HepG2 (cell line): ENCODE measurements at regions not wholly inside any gene's neighbourhood (a gene's known extent, or its start where the extent isn't known, plus 50 kb on each side); places are given as distances from the start of the nearest gene placed in this dataset.

Source experiments
- ATAC-seq: fragments of 200-7000 bp; cut with Tn5 transposase; 3 replicates; pipeline ENCODE4 v1.9.1; 2020; ENCODE audit warnings: mild to moderate bottlenecking, moderate library complexity
- BruUV-seq: library from RNA; stranded (reverse); fragments of 400-500 nt; replicated peaks from 2 replicates; lab custom pipeline; 2021; lab: Mats Ljungman, UMichigan
- CTCF ChIA-PET: fragments of 300-600 bp; formaldehyde crosslinking; extraction: SDS; loops from one replicate; lab custom pipeline; 2021; ENCODE audit warnings: low total read pairs, inconsistent platforms, low intra/inter-chr PET ratio; lab: Yijun Ruan, JAX
- POLR2A ChIA-PET: fragments of 350-600 bp; sonication (Branson Sonifier 250); formaldehyde crosslinking; loops from one replicate; lab custom pipeline; 2020; ENCODE audit warnings: antibody characterized with exemption, inconsistent platforms; lab: Yijun Ruan, JAX
- DNase-seq: peaks from one replicate; pipeline ENCODE4 v3.0.0-alpha.2; 2015; ENCODE audit warnings: low spot score
- FAIRE-seq: peaks from 3 replicates; lab custom pipeline; 2011; peaks lifted over from hg19 to GRCh38; lab: Jason Lieb, UNC
- H2AFZ ChIP-seq: one replicate; pipeline ENCODE4 v1.6.1; 2011; ENCODE audit warnings: low read length, inconsistent platforms
- H3K27ac ChIP-seq: fragments of 300-600 bp; 3 replicates; pipeline ENCODE4 v1.8.0; 2011; ENCODE audit warnings: mixed run types, mild to moderate bottlenecking, mixed read lengths, low read length, inconsistent platforms; ENCODE audit not compliant: insufficient read depth; ENCODE audit errors: extremely low read length
- H3K27me3 ChIP-seq, 2 experiments: fragments of 200-600 bp in 1 of 2; 2 replicates in 1 of 2; 3 replicates in 1 of 2; pipeline versions ENCODE4 v1.6.0 to v1.8.0; 2011; ENCODE audit warnings: low read length in 2 of 2, mild to moderate bottlenecking in 2 of 2, moderate library complexity in 2 of 2, inconsistent platforms in 1 of 2; ENCODE audit not compliant: insufficient read depth in 2 of 2, control insufficient read depth in 1 of 2
- H3K36me3 ChIP-seq, 2 experiments: fragments of 200-600 bp in 1 of 2; replicated peaks in 1 of 2; 2 replicates in 1 of 2; 3 replicates in 1 of 2; pipeline versions ENCODE4 v1.5.1 to v1.8.0; 2011; ENCODE audit warnings: low read length in 2 of 2, inconsistent platforms in 1 of 2; ENCODE audit not compliant: insufficient read depth in 2 of 2, control insufficient read depth in 1 of 2
- H3K4me1 ChIP-seq: 2 replicates; pipeline ENCODE4 v1.5.1; 2012; ENCODE audit warnings: low read length, inconsistent platforms; ENCODE audit not compliant: insufficient read depth
- H3K4me2 ChIP-seq: 2 replicates; pipeline ENCODE4 v1.6.0; 2011; ENCODE audit warnings: low read depth, low read length, inconsistent platforms
- H3K4me3 ChIP-seq, 3 experiments: fragments of 200-600 bp in 1 of 3; sonication (generic), shearing (Covaris generic) in 1 of 3; replicated peaks in 1 of 3; 2 replicates each; pipeline ENCODE4 v1.5.1; 2011 to 2016; ENCODE audit warnings: low read length in 3 of 3, inconsistent platforms in 2 of 3, low read depth in 2 of 3, mild to moderate bottlenecking in 2 of 3, control low read depth in 1 of 3, mixed read lengths in 1 of 3; ENCODE audit not compliant: insufficient read depth in 1 of 3
- H3K79me2 ChIP-seq: one replicate; pipeline ENCODE4 v1.6.1; 2011; ENCODE audit warnings: low read length, inconsistent platforms; ENCODE audit not compliant: insufficient read depth
- H3K9ac ChIP-seq: 2 replicates; pipeline ENCODE4 v1.6.0; 2011; ENCODE audit warnings: mild to moderate bottlenecking, low read depth, low read length, inconsistent platforms; ENCODE audit not compliant: insufficient read depth
- H3K9me3 ChIP-seq: 2 replicates; pipeline ENCODE4 v1.5.1; 2012; ENCODE audit warnings: mild to moderate bottlenecking, low read length
- H4K20me1 ChIP-seq: 2 replicates; pipeline ENCODE4 v1.6.0; 2011; ENCODE audit warnings: inconsistent platforms, mild to moderate bottlenecking, low read length, moderate library complexity; ENCODE audit not compliant: insufficient read depth
- BRD4 ChIP-seq: sonication (generic); formaldehyde crosslinking; IDR thresholded peaks from 2 replicates; pipeline ENCODE4 v1.4.0; 2020; ENCODE audit warnings: missing genetic modification reagents
- NFE2L2 ChIP-seq: fragments of 150-350 bp; IDR thresholded peaks from 2 replicates; pipeline ENCODE4 v1.6.1; 2014; ENCODE audit warnings: low read length
- NKX3-1 ChIP-seq: sonication (generic); formaldehyde crosslinking; IDR thresholded peaks from 2 replicates; pipeline ENCODE4 v1.5.0; 2020; ENCODE audit warnings: missing genetic modification reagents
- POLR2AphosphoS5 ChIP-seq: IDR thresholded peaks from 2 replicates; pipeline ENCODE4 v1.6.1; 2012; ENCODE audit warnings: low read depth, low read length
- ZMAT3 ChIP-seq: sonication (generic); formaldehyde crosslinking; conservative IDR thresholded peaks from 2 replicates; pipeline ENCODE4 v1.7.0; 2021; ENCODE audit warnings: missing genetic modification reagents
- ZNF12 ChIP-seq: sonication (generic); formaldehyde crosslinking; IDR thresholded peaks from 2 replicates; pipeline ENCODE4 v1.5.0; 2020; ENCODE audit warnings: missing genetic modification reagents
- ZNF256 ChIP-seq: sonication (generic); formaldehyde crosslinking; conservative IDR thresholded peaks from 2 replicates; pipeline ENCODE4 v1.4.0; 2020; ENCODE audit warnings: missing genetic modification reagents
- ZNF333 ChIP-seq: sonication (generic); formaldehyde crosslinking; IDR thresholded peaks from 2 replicates; pipeline ENCODE4 v1.4.0; 2020; ENCODE audit warnings: mild to moderate bottlenecking, missing genetic modification reagents, borderline replicate concordance
- ZNF33A ChIP-seq: sonication (generic); formaldehyde crosslinking; IDR thresholded peaks from 2 replicates; pipeline ENCODE4 v1.5.1; 2020; ENCODE audit warnings: missing genetic modification reagents, mild to moderate bottlenecking, moderate library complexity, borderline replicate concordance
- ZNF407 ChIP-seq: sonication (generic); formaldehyde crosslinking; IDR thresholded peaks from one replicate; pipeline ENCODE4 v1.5.1; 2020; ENCODE audit warnings: mild to moderate bottlenecking, missing genetic modification reagents; ENCODE audit errors: not compliant biosample characterization
- ZNF569 ChIP-seq: sonication (generic); formaldehyde crosslinking; IDR thresholded peaks from 2 replicates; pipeline ENCODE4 v1.5.0; 2020; ENCODE audit warnings: mild to moderate bottlenecking, missing genetic modification reagents, moderate library complexity, borderline replicate concordance
- ZNF572 ChIP-seq: sonication (generic); formaldehyde crosslinking; IDR thresholded peaks from 2 replicates; pipeline ENCODE4 v1.5.1; 2020; ENCODE audit warnings: mild to moderate bottlenecking, missing genetic modification reagents
- WGBS: methylation state at CpG from one replicate; pipeline ENCODE4 v1.1.6; 2017; ENCODE audit warnings: low lambda C conversion rate; 5-methylcytosine and 5-hydroxymethylcytosine counted together
- in situ Hi-C: cut with HindIII; loops from 2 replicates; pipeline ENCODE4 v1.10.0; 2017; ENCODE audit warnings: low pct_unique_long_range_greater_than_20kb; ENCODE audit not compliant: extremely low pct_ligation_motif_present
- intact Hi-C: fragments of 100-400 bp; cut with micrococcal nuclease; formaldehyde crosslinking; loops from one replicate; pipeline ENCODE4 v1.10.0; 2022; ENCODE audit not compliant: unreplicated experiment
- TF ChIP-seq, protein P1 (sequence below): sonication (generic); formaldehyde crosslinking; IDR thresholded peaks from 2 replicates; pipeline ENCODE4 v1.5.1; 2020; ENCODE audit warnings: missing genetic modification reagents, mild to moderate bottlenecking, borderline replicate concordance
- TF ChIP-seq, protein P2 (sequence below): sonication (generic); formaldehyde crosslinking; IDR thresholded peaks from 2 replicates; pipeline ENCODE4 v1.8.0; 2022; ENCODE audit warnings: missing genetic modification reagents, mild to moderate bottlenecking, inconsistent platforms, borderline replicate concordance

- TF ChIP-seq, protein P1, sequence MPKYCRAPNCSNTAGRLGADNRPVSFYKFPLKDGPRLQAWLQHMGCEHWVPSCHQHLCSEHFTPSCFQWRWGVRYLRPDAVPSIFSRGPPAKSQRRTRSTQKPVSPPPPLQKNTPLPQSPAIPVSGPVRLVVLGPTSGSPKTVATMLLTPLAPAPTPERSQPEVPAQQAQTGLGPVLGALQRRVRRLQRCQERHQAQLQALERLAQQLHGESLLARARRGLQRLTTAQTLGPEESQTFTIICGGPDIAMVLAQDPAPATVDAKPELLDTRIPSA: no peak
Observed at GRCh38 chrX:128698573-128699181, 646.5 kb upstream of the ACTRT1 start (continued).

GRCh38 chrX:128691872-128692271 is 639.7 kb upstream of the ACTRT1 start:
- in situ Hi-C loops (no loop called here), intact Hi-C loops (no loop called here)
- Histone ChIP-seq H3K27ac (no peak overlapping the region), H3K9ac (no peak overlapping the region), H3K4me3 (no peak overlapping the region), H3K4me2 (no peak overlapping the region), H2AFZ (no peak overlapping the region), H3K4me1 (no peaks in the 10 kb centered on the region), H3K27me3 (no peaks in the 10 kb centered on the region), H4K20me1 (no peaks in the 10 kb centered on the region), H3K9me3 (no peaks in the 10 kb centered on the region), H3K36me3 (no peaks in the 10 kb centered on the region), H3K79me2 (no peaks in the 10 kb centered on the region)
- ChIA-PET CTCF (no interaction called here), POLR2A (no interaction called here)
- ATAC-seq (no peak), DNase-seq (no peak), FAIRE-seq (no peak)
- no TSS peak for BruUV-seq
- WGBS: 47% methylated on average over 6 of the region's 6 CpGs
- TF ChIP-seq ZNF256: no peak
- no peak for TF ChIP-seq ZMAT3 (CRISPR knock-in tag)
- no peak for TF ChIP-seq POLR2AphosphoS5
- TF ChIP-seq NKX3-1 (CRISPR knock-in tag): no peak
- no peak for TF ChIP-seq BRD4 (CRISPR knock-in tag)
- no peak for TF ChIP-seq ZNF569 (CRISPR knock-in tag)
- TF ChIP-seq, protein P2, sequence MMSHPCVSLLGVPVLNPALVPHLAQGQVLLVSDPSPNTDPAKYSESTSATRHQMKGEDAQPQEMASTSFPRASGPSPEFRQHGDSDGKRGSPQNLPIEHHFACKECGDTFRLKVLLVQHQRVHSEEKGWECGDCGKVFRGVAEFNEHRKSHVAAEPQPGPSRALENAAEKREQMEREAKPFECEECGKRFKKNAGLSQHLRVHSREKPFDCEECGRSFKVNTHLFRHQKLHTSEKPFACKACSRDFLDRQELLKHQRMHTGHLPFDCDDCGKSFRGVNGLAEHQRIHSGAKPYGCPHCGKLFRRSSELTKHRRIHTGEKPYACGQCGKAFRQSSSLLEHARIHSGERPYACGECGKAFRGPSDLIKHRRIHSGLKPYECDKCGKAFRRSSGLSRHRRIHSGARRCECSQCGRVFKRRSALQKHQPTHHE: no peak
- TF ChIP-seq ZNF572 (CRISPR knock-in tag): no peak
- no peak for TF ChIP-seq ZNF12
- TF ChIP-seq ZNF407 (CRISPR knock-in tag): no peak
- no peak for TF ChIP-seq NFE2L2
- no peak for TF ChIP-seq ZNF33A (CRISPR knock-in tag)
- TF ChIP-seq ZNF333 (CRISPR knock-in tag): no peak
